ENCODE measurements at regions not wholly inside any gene's neighbourhood (a gene's known extent, or its start where the extent isn't known, plus 50 kb on each side); places are given as distances from the start of the nearest gene placed in this dataset.

DNA sequence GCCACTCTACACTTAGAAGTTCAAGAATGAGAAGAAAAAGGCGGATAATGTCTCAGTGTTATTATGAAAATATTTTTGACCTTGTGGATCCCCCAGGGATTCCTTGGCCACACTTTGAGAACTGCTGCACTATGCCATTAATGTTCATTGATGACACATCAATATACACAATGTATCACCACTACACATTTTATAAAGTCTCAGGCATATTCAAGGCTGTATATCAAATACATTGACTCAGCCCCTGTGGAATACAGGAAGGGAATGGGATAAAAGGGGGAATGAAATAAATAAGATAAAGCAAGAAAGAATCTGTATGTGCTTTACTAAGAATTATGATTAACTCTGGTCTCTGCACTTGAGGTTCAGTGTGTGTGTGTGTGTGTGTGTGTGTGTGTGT lies 69.1 kb downstream of the INHBB start:
- no peak for DNase-seq (ENCODE audit: low spot score in 2 of 2)
- TF ChIP-seq, protein P1, sequence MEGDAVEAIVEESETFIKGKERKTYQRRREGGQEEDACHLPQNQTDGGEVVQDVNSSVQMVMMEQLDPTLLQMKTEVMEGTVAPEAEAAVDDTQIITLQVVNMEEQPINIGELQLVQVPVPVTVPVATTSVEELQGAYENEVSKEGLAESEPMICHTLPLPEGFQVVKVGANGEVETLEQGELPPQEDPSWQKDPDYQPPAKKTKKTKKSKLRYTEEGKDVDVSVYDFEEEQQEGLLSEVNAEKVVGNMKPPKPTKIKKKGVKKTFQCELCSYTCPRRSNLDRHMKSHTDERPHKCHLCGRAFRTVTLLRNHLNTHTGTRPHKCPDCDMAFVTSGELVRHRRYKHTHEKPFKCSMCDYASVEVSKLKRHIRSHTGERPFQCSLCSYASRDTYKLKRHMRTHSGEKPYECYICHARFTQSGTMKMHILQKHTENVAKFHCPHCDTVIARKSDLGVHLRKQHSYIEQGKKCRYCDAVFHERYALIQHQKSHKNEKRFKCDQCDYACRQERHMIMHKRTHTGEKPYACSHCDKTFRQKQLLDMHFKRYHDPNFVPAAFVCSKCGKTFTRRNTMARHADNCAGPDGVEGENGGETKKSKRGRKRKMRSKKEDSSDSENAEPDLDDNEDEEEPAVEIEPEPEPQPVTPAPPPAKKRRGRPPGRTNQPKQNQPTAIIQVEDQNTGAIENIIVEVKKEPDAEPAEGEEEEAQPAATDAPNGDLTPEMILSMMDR (IDR thresholded peaks at IDR 0.05) = no peak
- no peak for TF ChIP-seq POLR2A (IDR thresholded peaks at IDR 0.05)
- TF ChIP-seq EP300 (IDR thresholded peaks at IDR 0.05) = no peak
- no peaks in the 10 kb centered on the region for H3K27me3 ChIP-seq
- 78 to 83% methylated on average over 1 of the region's 1 CpG for WGBS, 2 donors
- H3K27ac ChIP-seq = no peak overlapping the region
- H3K36me3 ChIP-seq = no peaks in the 10 kb centered on the region
- no peak overlapping the region for H3K4me3 ChIP-seq
- H3K4me1 ChIP-seq = no peaks in the 10 kb centered on the region
- peaks cover 0 to 13% (median 0%) of the 10 kb centered on the region in 4 donors for H3K9me3 ChIP-seq

DNA sequence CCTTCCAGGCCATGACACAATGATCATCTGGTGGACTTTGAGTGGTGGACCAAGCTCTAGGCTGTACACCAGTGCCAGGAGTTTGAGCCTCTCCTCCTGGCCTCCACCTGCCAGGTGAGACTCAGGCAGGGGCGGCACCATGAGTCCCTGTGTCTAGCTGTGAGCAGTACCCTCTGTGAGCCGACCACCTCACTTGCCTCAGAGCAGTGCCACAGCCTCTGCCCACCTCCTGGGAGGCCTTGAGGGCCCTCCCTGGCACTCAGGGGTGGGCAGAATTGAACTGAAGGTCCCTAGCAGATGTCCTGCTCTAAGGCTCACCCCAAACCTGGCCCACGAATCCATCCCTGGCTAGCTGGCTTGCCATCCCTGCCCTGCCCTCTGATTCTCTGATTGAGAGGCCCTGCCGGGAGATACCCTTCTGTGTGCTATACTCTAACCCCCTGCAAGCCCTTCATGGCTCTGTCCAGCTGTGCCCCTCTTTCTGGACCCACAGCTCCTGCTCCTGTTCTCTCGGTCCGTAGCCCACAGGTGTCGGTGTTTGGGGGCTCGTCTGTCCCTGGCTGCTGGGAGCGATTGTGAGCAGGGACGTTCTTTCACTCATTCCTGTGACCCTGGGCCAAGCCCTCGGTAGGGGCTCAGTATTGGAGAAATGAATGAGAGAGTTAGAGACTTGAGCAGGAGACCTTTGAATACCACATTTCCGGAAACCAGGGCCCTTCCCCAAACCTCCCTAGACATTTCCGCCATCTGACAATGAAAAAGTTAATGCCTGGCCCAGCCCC lies 70.0 kb downstream of the INHBB start:
- H3K27ac ChIP-seq = no peak overlapping the region
- DNase-seq (ENCODE audit: low spot score in 2 of 2) = no peak
- 87 to 88% methylated on average over 13 of the region's 13 CpGs for WGBS, 2 donors

DNA sequence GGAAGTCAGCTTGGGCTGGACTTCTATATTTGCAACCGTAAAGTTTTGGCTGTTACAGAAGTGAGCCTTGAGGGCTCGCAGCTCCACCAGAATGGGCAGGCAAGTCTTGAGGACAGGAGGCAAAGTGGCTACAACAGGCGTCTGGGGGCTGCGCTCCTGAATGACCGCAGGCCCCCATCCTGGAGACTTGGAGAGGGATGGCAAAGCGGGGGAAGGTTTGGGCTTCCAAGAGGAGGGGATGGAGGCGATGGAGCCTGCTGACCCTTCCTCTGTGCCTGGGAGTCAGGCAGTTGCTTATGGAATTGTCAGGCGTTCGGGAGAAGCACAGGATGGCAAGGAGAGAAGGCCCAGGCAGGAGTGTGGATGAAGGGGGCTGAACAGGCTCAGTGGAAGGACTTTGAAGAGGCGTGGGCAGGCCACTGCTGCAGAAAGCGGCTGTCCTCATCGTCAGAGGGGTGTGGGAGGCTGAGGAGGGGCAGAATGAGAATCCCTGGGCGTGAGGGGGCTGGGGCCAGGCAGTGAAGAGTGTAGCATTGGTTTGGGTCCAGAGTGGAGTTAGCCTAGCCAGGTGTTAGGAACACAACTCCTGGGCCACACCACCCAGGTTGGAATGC lies 72.3 kb downstream of the INHBB start:
- H3K4me1 ChIP-seq = no peaks in the 10 kb centered on the region
- no peak for DNase-seq (ENCODE audit: low spot score in 2 of 2)

More for the DNA sequence above, 70.0 kb downstream of the INHBB start:
- Histone ChIP-seq H3K4me3 (no peak overlapping the region), H3K27me3 (no peaks in the 10 kb centered on the region), H3K9me3 (peaks cover 0 to 5% (median 0%) of the 10 kb centered on the region in 4 donors), H3K4me1 (no peaks in the 10 kb centered on the region), H3K36me3 (no peaks in the 10 kb centered on the region)
- TF ChIP-seq EP300 (IDR thresholded peaks at IDR 0.05) (no peak), POLR2A (IDR thresholded peaks at IDR 0.05) (no peak)

DNA sequence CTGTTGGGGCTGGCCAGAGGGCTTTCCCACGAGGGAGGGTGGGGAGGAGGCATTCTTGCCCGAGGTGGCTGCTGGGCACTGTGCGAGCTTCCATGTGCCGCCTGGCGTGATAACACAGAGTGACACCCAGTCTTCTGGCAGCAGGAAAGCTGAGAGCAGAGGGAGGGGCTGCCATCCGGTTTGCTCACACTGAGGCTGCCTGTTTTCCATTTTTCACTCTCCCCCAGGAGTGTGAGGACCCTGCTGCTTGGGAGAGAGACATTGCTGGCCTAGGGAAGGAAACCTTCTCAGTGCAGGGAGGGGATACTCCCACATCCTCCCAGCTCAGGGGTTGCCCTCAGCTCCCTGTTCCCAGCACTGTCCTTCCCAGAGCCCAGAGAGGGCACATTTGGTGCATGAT lies 73.1 kb downstream of the INHBB start:
- peaks cover 0 to 9% of the 10 kb centered on the region in 2 donors for H3K27me3 ChIP-seq
- no peak overlapping the region for H3K4me3 ChIP-seq
- no peaks in the 10 kb centered on the region for H3K36me3 ChIP-seq
- no peaks in the 10 kb centered on the region for H3K9me3 ChIP-seq
- 51 to 53% methylated on average over 6 of the region's 6 CpGs for WGBS, 2 donors
- TF ChIP-seq EP300 (IDR thresholded peaks at IDR 0.05) (no peak), POLR2A (IDR thresholded peaks at IDR 0.05) (no peak)
- TF ChIP-seq, protein P1 (IDR thresholded peaks at IDR 0.05) = no peak
- no peak for DNase-seq (ENCODE audit: low spot score in 2 of 2)
- H3K27ac ChIP-seq = no peak overlapping the region
- no peaks in the 10 kb centered on the region for H3K4me1 ChIP-seq

More for the DNA sequence above, 72.3 kb downstream of the INHBB start:
- H3K27ac ChIP-seq = no peak overlapping the region
- H3K36me3 ChIP-seq = no peaks in the 10 kb centered on the region
- no peaks in the 10 kb centered on the region for H3K9me3 ChIP-seq
- no peak for TF ChIP-seq EP300 (IDR thresholded peaks at IDR 0.05)
- TF ChIP-seq POLR2A (IDR thresholded peaks at IDR 0.05) = no peak
- TF ChIP-seq, protein P1 (IDR thresholded peaks at IDR 0.05) = no peak
- no peak overlapping the region for H3K4me3 ChIP-seq
- 72 to 75% methylated on average over 13 of the region's 13 CpGs for WGBS, 2 donors
- H3K27me3 ChIP-seq = peaks cover 0 to 9% of the 10 kb centered on the region in 2 donors

DNA sequence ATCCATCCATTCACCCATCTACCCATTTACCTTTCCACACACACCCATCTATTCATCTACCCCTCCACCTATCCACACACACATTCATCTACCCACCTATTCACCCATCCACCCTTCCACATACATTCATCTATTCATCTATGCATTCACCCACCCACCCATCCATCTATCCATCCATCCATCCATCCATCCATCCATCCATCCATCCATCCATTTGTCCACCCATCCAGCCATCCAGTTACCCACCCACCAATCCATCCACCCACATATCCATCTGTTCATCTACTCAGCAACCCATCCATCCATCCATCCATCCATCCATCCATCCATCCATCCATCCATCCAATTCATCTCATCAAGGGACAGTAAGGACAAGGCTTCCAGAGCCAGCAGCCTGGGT lies 74.0 kb downstream of the INHBB start:
- DNase-seq (ENCODE audit: low spot score in 2 of 2) = no peak
- TF ChIP-seq EP300 (IDR thresholded peaks at IDR 0.05) (no peak), POLR2A (IDR thresholded peaks at IDR 0.05) (no peak)
- TF ChIP-seq, protein P1 (IDR thresholded peaks at IDR 0.05) = no peak

More for the DNA sequence above, 74.0 kb downstream of the INHBB start:
- Histone ChIP-seq H3K27me3 (peaks cover 0 to 9% of the 10 kb centered on the region in 2 donors), H3K27ac (no peak overlapping the region), H3K4me3 (no peak overlapping the region), H3K4me1 (no peaks in the 10 kb centered on the region), H3K9me3 (no peaks in the 10 kb centered on the region), H3K36me3 (no peaks in the 10 kb centered on the region)
